HG02642 (cell line): ENCODE measurements at regions not wholly inside any gene's neighbourhood (a gene's known extent, or its start where the extent isn't known, plus 50 kb on each side); places are given as distances from the start of the nearest gene placed in this dataset.
"Not testable (repeated sequence)": the region's sequence is repeated elsewhere in the genome, so short reads cannot be mapped to it uniquely, and the experiment has no call there.

Experiments used
- ATAC-seq: cut with Tn5 transposase; IDR thresholded peaks from one replicate; pipeline ENCODE4 v1.9.1; 2021; ENCODE audit warnings: mild to moderate bottlenecking; ENCODE audit not compliant: unreplicated experiment, poor library complexity

DNA sequence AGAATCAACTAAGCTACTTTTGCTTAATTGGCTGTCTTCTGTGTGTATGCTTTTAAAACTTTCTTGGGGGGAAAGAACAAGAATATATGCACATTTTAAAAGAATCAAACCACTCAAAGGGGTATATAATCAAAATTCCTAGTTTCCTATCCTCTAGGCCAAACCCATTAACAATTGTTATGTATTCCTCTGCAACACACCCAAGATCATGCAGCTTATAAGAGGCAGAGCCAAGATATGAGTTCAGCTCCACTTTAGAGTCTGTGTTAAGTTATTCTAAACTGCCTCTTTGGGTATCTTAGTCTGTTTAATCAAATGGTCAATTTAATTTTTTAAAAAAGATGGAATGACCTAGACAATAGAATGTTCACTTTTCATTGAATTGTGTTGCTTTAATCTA, 326.1 kb upstream of the IL12A start:
- ATAC-seq: no peak

DNA sequence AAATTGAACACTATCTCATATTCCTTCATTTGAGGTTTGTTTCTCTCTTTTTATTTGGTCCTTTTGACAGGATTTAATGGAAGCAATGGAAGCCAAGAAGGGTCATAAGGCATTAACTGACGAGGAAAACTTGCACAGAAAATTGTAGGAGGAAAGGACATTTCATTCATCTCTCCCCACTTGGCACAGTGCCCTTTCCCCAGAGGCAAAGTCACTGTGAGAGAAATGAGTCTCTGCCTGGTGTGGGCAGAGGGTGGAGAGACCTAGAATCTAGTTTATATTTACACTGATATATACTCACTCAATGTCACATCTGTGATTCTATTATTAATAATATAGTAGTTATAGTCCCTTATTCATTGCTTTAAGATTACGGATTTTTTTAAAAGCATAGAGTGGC, 324.6 kb upstream of the IL12A start:
- no peak for ATAC-seq

DNA sequence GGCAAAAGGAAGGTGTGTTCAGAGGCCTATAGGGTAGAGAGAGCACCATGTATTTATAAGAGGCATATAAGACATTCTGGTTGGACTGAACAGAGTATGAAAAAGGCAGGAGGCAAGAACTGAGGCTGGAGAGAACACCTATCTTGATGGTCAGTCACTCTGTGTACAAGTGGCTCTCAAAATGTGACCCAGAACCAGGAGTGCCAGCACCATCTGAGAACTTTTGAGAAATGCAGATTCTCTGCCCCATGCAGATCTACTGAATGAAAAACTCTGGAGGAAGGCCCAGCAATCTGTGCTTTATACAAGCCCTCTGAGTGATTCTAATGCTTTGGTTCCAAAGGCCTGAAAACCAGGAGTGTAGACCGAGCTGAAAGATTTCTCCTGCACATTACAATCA, 324.0 kb upstream of the IL12A start:
- ATAC-seq: no peak

DNA sequence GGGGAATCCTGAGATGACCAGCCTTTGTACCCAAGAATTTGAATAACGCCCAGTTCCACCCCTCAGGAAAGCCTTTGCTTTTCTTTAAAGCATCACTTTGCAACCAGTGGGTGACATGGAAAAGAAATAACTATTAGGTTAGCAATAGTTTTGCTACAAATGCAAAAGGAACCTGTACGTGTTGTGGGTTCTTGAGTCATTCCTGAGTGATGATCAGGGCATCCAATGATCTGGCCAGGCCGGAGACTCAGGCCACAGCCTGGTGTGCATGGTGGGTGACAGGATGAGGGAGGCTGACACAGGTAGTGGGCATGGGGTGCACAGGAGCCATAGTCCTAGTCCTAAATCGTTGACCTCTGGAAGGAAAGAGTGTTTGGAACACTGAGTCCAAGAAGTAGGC, 321.4 kb upstream of the IL12A start:
- ATAC-seq: no peak

DNA sequence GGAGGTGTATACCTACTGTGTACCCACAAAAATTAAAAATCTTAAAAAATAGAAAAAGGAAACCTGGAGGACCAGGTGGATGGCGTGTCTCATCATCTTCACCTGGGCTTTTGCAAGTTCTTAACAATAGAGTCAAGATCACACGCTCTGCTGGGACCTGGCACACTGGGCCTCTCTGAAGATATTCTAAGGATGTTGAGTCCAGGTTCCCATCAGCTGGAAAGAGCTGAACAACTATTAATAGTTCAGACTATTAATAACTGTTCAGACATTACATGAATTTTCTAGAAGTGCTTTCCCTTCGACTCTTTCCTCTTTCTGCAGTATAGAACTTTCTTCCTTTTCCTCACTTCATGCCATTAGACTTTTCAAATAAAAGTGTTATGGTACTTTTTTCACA, 320.2 kb upstream of the IL12A start:
- ATAC-seq: no peak

DNA sequence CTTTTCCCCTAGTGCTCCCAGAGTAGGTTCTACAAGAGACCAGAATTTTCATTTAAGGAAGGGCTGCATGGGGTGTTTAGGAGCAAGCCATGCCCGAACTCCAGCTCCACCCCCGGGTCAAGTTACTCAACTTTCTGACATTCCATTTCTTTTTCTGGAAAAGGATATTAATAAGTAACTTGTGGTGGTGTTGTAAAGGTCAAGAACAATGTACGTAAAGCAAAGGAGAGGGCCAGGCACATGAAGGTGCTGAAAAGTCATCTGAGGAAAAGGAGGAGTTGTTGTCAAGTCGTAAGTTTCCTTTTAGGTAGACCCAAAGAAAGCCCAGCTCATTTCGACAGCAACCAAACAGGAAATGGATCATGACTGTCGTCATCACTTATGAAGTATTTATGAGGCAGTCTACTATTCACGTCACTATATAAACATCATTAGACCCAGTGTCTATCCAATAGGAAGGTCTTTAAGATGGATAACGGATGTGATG, 319.6 kb upstream of the IL12A start:
- no peak for ATAC-seq

DNA sequence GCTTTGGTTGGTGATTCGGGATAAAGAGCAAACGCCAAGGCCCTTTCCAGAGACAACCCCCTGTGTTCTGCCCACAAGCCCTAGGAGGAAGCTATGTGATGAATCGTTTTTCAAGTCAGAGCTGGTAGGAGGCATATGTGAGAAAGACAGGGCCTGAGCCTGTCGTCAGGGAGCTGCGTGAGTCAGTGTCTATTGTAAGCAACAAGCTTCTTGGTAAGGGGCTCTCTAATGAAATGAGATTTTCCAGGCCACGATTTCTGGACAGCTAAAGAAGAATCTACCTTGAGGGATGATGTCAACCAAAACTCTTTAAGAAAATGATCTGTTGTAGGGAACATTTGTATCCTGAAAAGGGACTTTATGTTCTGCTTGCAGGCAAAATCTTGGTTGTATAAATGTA, 318.9 kb upstream of the IL12A start:
- ATAC-seq: no peak

DNA sequence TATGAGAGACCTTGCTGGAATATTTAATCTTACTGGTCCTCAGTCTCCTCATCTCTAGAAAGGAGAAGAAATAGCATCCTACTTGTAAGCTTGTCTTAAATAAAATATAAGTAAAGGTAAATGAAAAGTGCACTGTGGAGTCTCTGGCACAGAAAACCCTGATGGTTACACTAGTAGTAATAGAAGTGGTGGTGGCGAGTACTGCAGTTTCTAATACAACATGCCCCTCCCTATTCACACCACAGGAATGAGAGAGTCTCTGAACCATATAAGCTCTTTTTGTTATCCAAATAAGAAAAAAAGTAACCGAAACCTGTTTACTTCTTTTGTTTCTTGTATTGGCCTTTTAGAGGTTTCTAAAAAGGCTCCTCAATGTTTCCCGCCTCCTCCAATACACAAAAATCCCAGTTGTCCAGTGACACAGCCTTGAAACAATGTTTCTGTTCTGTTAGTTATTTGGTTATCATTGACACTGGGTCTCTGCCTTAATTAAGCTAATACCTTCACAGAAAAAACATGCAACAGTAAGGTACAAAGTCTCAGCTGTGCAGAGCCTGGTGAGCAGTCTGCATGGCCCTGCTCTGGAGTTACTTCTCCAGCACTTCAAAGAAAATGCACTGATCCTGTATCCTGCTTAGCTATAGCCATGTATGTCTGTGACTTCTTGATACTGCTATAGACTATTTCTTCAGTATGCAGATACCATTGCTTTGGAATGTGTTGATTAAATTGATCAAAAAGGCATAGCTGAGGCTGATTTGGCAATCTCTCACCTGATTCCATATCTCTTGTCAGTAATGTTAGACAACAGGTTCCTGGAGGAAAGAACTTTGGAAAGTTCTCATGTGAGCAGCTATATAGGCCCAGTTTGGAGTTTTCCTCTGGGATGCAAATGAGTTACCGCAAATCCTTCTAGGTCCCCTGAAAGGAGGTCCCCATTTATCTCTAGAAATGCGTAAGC, 315.6 kb upstream of the IL12A start:
- no peak for ATAC-seq

DNA sequence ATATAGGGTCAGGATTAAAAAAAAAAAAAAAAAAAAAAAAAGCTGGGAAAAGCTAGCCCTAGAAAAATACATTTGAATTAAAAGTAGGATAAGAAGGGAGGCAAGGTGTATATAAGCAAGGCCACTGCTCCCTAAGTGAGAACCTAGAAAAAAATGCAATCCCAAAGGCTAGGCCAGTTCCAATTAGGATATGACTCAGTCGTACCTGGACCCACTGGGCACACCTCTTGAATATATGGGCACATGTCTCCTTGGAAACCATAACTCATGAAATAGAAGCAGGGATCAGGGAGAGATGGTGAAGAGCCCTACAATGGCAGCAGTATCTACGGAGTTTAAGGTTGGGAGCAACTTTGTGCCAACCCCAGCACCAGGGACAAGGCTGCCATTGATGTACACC, 314.1 kb upstream of the IL12A start:
- no peak for ATAC-seq

DNA sequence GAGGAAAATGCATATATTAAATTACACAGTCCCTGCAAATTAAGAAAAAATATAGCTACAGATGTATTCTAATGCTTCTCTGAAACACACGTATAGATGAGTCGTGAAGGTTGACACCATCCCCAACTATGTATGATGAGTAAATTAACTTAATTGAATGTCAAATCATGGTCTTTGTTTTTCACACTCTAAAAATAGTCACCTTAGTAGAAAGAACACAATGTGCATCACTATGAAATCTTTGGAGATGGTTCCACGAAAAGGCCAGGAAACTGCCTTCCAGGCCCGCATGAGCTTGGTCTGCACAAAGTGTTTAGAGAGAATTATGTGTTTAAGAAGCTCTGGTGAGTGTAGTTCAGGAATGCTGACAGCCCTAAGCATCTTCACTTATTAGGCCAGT, 313.4 kb upstream of the IL12A start:
- no peak for ATAC-seq

DNA sequence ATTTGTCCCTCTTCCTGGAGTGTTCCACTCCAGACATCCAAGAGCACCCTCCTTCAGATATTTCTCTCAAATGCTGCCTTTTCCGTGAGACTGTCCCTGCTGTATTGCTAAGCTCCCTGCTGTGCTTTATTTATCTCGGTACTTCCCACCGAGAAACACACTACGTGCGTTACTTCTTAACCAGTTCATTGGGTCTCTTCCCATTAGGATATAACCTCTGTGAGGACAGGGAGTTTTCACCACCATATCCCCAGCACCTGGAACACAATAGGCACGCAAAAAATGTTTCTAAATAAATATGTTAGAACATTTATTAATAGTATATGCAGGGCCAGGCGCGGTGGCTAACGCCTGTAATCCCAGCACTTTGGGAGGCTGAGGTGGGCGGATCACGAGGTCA, 308.7 kb upstream of the IL12A start:
- no peak for ATAC-seq

DNA sequence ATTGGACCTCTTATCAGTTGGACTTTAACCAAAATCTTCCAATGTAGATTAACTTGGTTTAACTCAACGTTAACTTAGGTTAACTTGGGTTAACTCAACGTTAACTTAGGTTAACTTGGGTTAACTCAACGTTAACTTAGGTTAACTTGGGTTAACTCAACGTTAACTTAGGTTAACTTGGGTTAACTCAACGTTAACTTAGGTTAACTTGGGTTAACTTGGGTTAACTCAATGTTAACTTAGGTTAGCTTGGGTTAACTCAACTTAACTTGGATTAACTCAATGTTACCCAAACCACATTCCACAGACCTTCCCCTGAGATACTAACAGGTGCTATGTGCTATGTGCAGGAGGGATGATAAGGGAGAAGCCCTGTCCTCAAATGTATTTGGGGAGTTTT, 306.9 kb upstream of the IL12A start:
- ATAC-seq: not testable (repeated sequence)

DNA sequence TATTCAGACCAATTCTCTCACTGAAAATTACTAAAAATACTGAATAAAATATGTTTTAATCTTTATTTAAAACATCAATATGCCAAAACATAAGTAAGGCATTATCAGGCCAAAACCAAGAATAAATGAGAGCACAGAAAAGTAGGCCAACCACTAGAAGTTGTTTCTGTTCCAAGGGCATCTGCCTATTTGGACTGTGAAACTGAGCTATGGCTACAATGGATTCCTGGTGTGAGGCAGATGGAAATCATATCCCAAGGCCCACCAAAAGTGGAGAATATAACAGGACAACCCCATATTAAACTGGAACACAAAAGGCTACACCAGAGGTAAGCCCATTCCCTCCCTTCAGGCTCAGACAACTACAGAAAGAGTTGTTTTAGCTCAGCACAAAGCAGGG, 302.8 kb upstream of the IL12A start:
- ATAC-seq: no peak

DNA sequence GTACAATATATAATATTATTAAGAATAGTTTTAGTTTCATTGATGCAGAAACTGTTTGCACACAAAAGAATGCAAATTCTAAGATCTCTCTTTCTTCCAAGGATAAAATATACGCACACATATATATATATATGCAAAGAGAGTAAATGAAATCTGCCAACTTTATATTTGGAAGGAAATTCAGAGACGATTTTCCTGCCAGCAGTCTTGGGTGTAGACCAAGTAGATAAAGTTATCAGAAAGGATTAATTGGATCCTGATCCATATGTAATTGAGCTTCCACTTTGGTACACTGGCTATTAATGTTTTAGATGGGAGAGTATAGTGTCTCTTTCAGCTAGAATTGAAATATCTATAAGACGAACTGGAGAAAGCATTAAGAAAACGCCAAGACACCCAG, 295.4 kb upstream of the IL12A start:
- no peak for ATAC-seq

DNA sequence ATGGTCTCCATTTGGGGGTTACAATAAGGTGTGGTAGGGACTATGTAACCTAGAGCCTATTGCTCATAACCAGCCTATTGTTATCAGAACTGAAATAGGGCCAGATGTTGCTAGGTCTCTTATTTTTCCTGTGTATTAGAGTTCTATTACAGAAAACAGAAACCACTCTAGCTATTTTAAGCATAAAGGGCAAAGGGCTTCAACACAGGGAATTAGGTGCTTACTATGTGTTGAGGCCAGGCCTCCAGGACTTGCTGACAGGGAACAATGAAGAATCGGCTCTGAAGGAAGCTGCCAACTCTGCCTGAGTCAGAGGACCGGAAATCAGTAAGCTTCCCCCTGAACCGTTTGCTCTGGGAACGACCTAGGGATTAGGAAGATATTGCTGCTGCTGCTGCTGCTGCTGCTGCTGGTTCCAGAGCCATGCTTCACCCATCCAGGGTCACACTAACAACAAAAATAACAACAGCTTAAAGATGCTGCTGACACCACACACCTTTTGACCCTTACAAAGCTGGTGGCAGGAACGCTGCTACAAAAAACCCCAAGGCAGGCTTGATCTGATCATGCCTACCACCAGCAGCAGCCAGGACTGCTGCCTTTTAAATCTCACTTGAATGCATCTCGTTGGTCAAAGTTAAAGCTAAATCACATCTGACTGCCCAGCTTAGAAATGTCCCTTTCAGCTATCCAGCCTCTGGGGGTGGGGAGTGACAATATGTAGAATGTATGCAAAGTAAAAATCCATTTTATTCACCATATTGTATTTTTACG, 276.9 kb upstream of the IL12A start:
- ATAC-seq: no peak

DNA sequence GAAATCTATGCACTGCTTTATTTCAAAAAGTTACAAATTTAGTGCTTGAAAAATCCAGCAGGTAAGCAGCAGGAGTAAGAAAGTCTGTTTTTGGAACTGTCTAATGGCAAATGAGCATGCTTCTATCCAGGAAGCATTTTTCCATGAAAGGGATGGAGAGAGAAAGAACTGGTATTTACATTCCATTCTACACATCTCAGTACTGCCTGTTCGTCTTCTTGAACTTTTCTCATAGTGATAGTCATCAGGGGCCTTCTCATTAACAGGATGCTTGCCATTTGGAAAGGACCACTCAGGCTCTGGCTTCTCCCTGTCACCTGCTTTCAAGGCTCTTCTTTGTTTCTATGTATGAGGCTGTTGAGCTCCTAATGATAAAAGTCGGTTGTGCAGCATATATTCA, 267.3 kb upstream of the IL12A start:
- no peak for ATAC-seq

DNA sequence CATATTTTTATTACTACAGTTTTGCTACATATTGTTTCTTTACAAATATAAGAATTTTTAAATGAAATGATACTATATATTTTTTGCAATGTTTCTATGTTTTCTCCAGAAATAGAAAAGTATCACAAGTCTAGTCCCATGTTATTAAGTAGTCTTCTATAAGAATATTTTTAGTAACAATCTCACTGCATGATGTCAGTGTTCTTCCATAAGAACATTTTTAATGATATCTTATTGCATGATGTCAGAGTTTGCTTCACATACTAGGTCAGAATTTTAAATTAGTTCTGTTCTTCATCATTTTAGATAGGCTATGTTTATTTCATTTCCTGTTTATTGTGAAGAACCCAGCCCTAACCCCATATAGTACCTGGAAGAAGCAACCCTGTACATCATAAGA, 265.3 kb upstream of the IL12A start:
- no peak for ATAC-seq

DNA sequence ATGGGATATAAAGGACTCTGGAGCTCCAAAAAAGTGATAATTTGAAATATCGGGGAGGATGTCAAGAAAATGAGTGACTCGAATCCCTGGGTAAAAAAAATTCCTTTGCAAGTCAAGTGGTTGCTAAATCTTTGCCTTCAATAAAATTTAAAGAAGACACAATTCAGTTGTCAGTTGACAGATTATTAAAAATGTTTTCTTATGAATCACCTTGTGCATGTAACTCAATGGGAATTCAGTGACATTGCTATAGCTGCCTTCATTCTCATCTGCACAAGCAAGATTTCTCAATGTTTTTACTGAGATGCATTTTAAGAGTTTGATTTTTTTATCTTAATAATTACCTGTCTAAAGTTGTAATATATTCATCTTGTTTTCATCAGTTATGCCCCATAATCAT, 264.0 kb upstream of the IL12A start:
- ATAC-seq: no peak

DNA sequence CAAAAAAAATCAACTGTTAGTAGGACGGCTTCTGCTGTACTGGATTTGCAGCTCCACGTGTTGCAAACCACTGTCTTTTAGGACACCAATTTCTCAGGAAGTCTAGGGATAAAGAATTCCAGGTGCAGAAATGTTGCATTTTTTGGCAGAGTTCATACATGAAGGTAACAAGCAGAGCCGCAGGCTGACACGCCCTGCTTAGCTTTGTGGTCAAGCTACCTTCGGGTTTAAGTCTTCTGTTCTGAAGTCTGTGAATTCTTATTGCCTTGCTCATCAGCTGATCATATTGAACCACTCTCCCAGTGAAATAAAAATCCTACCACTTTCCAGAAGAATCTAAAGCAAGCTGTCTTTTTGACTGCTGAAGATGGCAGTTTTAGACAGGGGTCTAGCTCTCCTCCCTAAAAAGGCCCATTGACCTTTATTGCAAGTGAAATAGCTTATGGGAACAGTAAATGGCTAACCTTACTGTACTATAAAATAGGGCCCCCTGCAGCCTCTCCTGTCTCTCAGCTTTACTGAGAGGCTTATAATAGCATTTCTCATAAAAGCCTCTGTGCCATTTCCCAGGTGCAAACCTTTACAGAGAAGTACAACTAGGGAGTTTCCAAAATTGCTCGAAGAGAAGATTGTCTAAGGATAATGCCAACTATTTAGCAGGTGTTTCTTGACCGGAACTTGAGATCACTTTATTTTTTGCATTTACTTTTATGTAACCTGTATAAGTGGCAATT, 262.2 kb upstream of the IL12A start:
- no peak for ATAC-seq

DNA sequence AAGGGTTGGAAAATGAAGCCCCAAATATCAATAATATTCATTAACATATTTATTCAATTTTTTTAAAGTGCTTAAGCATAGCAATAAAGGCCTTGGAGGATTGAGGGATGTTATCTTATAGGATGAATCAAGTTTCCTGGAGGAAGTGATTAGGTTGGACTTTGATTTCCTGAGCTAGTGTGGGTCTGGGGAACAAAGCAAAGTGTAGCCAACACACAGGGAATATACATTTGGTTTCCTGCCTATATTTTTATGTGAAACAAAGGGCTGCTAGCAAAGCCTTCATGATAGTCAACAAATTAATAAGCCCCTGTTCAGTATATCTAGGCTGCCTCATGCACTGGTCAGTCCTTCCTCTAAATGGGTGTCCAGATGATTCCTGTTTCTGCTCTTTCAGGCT, 261.1 kb upstream of the IL12A start:
- no peak for ATAC-seq

DNA sequence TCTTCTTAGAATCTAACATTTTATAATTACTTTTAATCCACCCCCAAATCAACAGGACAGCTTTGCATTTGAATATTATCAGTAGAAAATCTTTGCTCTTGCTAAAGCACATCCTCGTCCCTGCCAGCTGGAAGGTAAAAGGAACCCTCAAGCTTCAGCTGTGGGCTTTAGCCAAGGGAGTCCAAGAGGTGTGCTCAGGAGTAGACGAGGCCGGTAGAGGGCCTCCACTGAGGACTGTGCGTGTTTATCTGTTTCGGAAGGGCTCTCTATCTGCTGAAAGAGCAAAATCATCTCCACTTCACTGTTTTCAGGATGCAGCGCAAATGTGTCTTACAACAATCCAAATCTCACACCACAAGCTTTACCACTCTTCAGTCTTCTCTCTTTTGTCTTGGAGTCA, 257.4 kb upstream of the IL12A start:
- ATAC-seq: no peak
